ENCODE measurements at regions not wholly inside any gene's neighbourhood (a gene's known extent, or its start where the extent isn't known, plus 50 kb on each side); places are given as distances from the start of the nearest gene placed in this dataset.

DNA sequence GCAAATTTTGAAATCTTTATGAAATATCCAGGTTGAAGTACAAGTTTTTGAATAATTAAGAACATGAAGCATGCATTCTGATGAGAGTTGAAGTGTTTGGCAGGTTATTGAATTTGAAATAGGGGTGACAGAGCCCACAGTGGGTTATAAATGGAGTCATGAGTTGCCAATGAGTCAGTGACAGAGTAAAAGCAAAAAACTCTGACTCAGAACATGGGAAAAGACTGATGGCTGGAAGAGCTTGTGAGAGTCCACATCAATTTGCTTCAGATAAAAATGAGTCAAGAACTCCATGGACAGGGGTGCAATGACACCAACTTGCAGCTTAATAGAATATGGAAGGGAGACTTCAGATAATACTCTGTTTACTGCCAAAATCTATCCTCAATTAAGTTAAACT is 105.3 kb downstream of the SLC6A15 start:
- no peaks in the 10 kb centered on the region for H3K36me3 ChIP-seq
- H3K4me3 ChIP-seq = no peak overlapping the region
- no peaks in the 10 kb centered on the region for H3K27me3 ChIP-seq
- H3K9me3 ChIP-seq = no peaks in the 10 kb centered on the region
- H3K27ac ChIP-seq = no peak overlapping the region
- H3K4me1 ChIP-seq = no peaks in the 10 kb centered on the region
- intact Hi-C loops (cut with DNase I) = no loop called here
- no peak for DNase-seq
- TF ChIP-seq POLR2AphosphoS5 (IDR thresholded peaks at IDR 0.05) (no peak), POLR2A (IDR thresholded peaks at IDR 0.05) (no peak), EP300 (IDR thresholded peaks at IDR 0.05) (no peak)
- TF ChIP-seq, protein P1, sequence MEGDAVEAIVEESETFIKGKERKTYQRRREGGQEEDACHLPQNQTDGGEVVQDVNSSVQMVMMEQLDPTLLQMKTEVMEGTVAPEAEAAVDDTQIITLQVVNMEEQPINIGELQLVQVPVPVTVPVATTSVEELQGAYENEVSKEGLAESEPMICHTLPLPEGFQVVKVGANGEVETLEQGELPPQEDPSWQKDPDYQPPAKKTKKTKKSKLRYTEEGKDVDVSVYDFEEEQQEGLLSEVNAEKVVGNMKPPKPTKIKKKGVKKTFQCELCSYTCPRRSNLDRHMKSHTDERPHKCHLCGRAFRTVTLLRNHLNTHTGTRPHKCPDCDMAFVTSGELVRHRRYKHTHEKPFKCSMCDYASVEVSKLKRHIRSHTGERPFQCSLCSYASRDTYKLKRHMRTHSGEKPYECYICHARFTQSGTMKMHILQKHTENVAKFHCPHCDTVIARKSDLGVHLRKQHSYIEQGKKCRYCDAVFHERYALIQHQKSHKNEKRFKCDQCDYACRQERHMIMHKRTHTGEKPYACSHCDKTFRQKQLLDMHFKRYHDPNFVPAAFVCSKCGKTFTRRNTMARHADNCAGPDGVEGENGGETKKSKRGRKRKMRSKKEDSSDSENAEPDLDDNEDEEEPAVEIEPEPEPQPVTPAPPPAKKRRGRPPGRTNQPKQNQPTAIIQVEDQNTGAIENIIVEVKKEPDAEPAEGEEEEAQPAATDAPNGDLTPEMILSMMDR (IDR thresholded peaks at IDR 0.05) = no peak

DNA sequence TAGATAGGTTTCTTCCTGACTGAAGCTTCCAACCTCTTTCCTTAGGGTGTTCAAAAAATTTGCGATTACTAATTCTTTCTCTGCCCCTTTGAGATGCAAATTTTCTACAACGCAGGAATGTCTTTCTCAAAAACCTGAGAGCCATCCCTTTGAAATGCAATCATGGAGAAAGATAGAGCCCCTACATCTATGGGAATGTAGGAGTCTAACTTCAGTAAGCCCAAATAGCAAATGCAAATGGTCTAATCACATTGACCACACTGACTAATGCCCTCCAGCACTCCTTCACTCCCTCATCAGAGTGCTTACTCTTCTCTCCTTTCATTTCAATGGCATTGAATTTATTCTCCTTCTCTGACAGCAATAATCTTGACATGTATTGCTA is 107.1 kb downstream of the SLC6A15 start:
- WGBS, 2 donors = 28 to 30% methylated on average over 2 of the region's 2 CpGs
- H3K27me3 ChIP-seq = no peaks in the 10 kb centered on the region
- TF ChIP-seq POLR2AphosphoS5 (IDR thresholded peaks at IDR 0.05) (no peak), EP300 (IDR thresholded peaks at IDR 0.05) (no peak), POLR2A (IDR thresholded peaks at IDR 0.05) (no peak)
- TF ChIP-seq, protein P1 (IDR thresholded peaks at IDR 0.05) = no peak
- no peak overlapping the region for H3K4me3 ChIP-seq
- intact Hi-C loops (cut with DNase I) = no loop called here
- H3K4me1 ChIP-seq = no peaks in the 10 kb centered on the region
- no peak for DNase-seq
- H3K36me3 ChIP-seq = no peaks in the 10 kb centered on the region
- no peak overlapping the region for H3K27ac ChIP-seq
- no peaks in the 10 kb centered on the region for H3K9me3 ChIP-seq

DNA sequence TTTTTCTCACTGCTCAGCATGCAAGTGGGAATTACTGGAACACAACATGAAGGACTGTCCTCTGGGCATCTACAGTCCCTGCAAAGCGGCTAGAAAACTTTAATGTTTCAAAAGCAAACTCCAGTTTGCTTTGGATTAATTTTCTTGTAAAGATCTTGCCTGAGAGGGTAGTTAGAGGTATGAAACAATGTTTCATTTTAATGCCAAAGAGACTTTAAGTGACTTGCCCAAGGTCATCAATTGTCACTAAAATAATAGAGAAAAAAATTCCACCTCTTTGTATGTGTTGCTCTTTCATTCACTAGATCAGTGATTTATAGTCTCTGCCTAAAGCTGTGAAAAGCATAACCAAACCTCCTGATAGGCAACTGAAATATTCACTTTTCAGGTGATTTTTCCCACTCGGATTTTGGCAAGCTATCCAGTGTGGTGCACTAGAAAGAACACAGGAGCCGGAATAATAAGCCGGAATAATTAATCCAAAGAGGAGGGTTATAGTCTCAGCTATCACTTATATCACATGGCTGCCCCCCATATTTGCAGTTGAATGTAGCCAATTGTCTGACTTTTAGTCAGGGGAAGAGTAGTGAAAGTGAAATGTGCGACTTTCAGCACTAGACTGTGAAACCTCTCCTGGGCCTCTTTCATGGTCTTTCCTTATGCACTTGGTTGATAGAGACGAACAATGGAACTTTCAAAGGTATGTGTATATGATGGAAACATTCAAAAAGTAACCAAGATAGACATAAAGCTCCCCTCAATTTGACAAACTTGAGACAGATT is 107.7 kb downstream of the SLC6A15 start:
- DNase-seq = no peak
- Histone ChIP-seq H3K27ac (no peak overlapping the region), H3K9me3 (no peaks in the 10 kb centered on the region), H3K4me3 (no peak overlapping the region), H3K4me1 (no peaks in the 10 kb centered on the region), H3K36me3 (no peaks in the 10 kb centered on the region), H3K27me3 (no peaks in the 10 kb centered on the region)
- intact Hi-C loops (cut with DNase I) = no loop called here
- 63 to 66% methylated on average over 6 of the region's 6 CpGs for WGBS, 2 donors
- TF ChIP-seq, protein P1 (IDR thresholded peaks at IDR 0.05) = no peak
- TF ChIP-seq POLR2A (IDR thresholded peaks at IDR 0.05) = no peak
- no peak for TF ChIP-seq EP300 (IDR thresholded peaks at IDR 0.05)
- TF ChIP-seq POLR2AphosphoS5 (IDR thresholded peaks at IDR 0.05) = no peak

DNA sequence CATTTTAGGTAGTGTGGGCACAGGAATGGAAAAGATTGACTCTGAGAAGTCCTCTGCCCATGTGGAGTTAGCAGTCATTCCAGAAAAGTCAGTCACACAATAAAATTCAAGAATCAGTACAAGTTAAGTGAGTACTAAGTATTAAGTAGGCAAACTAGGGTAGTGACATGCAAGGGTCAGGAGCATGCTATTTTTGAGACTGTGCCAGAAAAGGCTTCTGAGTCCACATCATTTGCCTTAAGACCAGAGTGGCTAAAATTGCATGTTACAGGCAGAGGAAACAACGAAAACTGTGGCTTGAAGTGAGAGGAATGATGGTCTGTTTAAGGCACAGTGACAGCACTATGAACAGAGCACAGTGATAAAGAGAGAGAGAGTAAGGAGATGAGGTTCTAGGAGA is 108.9 kb downstream of the SLC6A15 start:
- Histone ChIP-seq H3K4me1 (no peaks in the 10 kb centered on the region), H3K27me3 (no peaks in the 10 kb centered on the region), H3K4me3 (no peak overlapping the region), H3K36me3 (no peaks in the 10 kb centered on the region), H3K9me3 (no peaks in the 10 kb centered on the region), H3K27ac (no peak overlapping the region)
- DNase-seq = no peak
- intact Hi-C loops (cut with DNase I) = no loop called here
- TF ChIP-seq EP300 (IDR thresholded peaks at IDR 0.05) (no peak), POLR2AphosphoS5 (IDR thresholded peaks at IDR 0.05) (no peak), POLR2A (IDR thresholded peaks at IDR 0.05) (no peak)
- TF ChIP-seq, protein P1 (IDR thresholded peaks at IDR 0.05) = no peak
- 15 to 47% methylated on average over 1 of the region's 1 CpG for WGBS, 2 donors

GRCh38 chr12:84802161-84802560 is 110.4 kb downstream of the SLC6A15 start:
- Histone ChIP-seq H3K4me1 (no peaks in the 10 kb centered on the region), H3K27me3 (no peaks in the 10 kb centered on the region), H3K27ac (no peak overlapping the region), H3K4me3 (no peak overlapping the region), H3K36me3 (no peaks in the 10 kb centered on the region), H3K9me3 (no peaks in the 10 kb centered on the region)
- intact Hi-C loops (cut with DNase I) = no loop called here
- DNase-seq = no peak
- TF ChIP-seq, protein P1 (IDR thresholded peaks at IDR 0.05) = no peak
- TF ChIP-seq EP300 (IDR thresholded peaks at IDR 0.05) = no peak
- no peak for TF ChIP-seq POLR2AphosphoS5 (IDR thresholded peaks at IDR 0.05)
- no peak for TF ChIP-seq POLR2A (IDR thresholded peaks at IDR 0.05)

Measured in sigmoid colon (tissue), 6 donors.